ENCODE measurements at regions not wholly inside any gene's neighbourhood (a gene's known extent, or its start where the extent isn't known, plus 50 kb on each side); places are given as distances from the start of the nearest gene placed in this dataset.

- peaks cover 0 to 4% (median 0%) of the 10 kb centered on the region in 8 donors for H3K9me3 ChIP-seq
- intact Hi-C loops (cut with DNase I; ENCODE audit: low total_unique reads) = no loop called here
Observed at GRCh38 chr4:134045411-134045810, 156.2 kb downstream of the PABPC4L start.

GRCh38 chr4:134043266-134043665 lies 158.3 kb downstream of the PABPC4L start:
- intact Hi-C loops (cut with DNase I; ENCODE audit: low total_unique reads) = no loop called here
- 60 to 85% (median 82%) methylated on average over 3 of the region's 3 CpGs for WGBS, 5 donors
- no peak for TF ChIP-seq POLR2A (IDR thresholded peaks at IDR 0.05)
- TF ChIP-seq POLR2AphosphoS5 (IDR thresholded peaks at IDR 0.05) = no peak

More at GRCh38 chr4:134045411-134045810, 156.2 kb downstream of the PABPC4L start:
- Histone ChIP-seq H3K4me3 (no peak overlapping the region), H3K4me1 (no peaks in the 10 kb centered on the region), H3K27me3 (replicated peaks in 1 of 7) (no peaks in the 10 kb centered on the region), H3K36me3 (no peaks in the 10 kb centered on the region), H3K27ac (no peak overlapping the region)
- no peak for TF ChIP-seq POLR2A (IDR thresholded peaks at IDR 0.05)
- no peak for DNase-seq
- WGBS, 5 donors = 85 to 97% (median 94%) methylated on average over 3 of the region's 3 CpGs

GRCh38 chr4:134028421-134028820 lies 173.2 kb downstream of the PABPC4L start:
- Histone ChIP-seq H3K27me3 (replicated peaks in 1 of 7) (no peaks in the 10 kb centered on the region), H3K36me3 (no peaks in the 10 kb centered on the region), H3K9me3 (peaks cover 0 to under 1% (median 0%) of the 10 kb centered on the region in 8 donors), H3K27ac (no peak overlapping the region), H3K4me1 (no peaks in the 10 kb centered on the region), H3K4me3 (no peak overlapping the region)
- no peak for DNase-seq
- intact Hi-C loops (cut with DNase I; ENCODE audit: low total_unique reads) = no loop called here
- TF ChIP-seq POLR2A (IDR thresholded peaks at IDR 0.05) = no peak
- TF ChIP-seq CTCF (IDR thresholded peaks at IDR 0.05 in 8 of 11, conservative IDR thresholded peaks at IDR 0.05 in 3 of 11) = no peak
- no peak for TF ChIP-seq POLR2AphosphoS5 (IDR thresholded peaks at IDR 0.05)

More at GRCh38 chr4:134043266-134043665, 158.3 kb downstream of the PABPC4L start:
- no peaks in the 10 kb centered on the region for H3K4me1 ChIP-seq
- no peaks in the 10 kb centered on the region for H3K27me3 ChIP-seq (replicated peaks in 1 of 7)
- H3K36me3 ChIP-seq = no peaks in the 10 kb centered on the region
- no peak for DNase-seq
- no peak overlapping the region for H3K4me3 ChIP-seq
- H3K9me3 ChIP-seq = peaks cover 0 to 14% (median 0%) of the 10 kb centered on the region in 8 donors
- H3K27ac ChIP-seq = no peak overlapping the region

- DNase-seq = no peak
- H3K4me1 ChIP-seq = no peaks in the 10 kb centered on the region
- H3K4me3 ChIP-seq = no peak overlapping the region
- TF ChIP-seq POLR2AphosphoS5 (IDR thresholded peaks at IDR 0.05) (no peak), POLR2A (IDR thresholded peaks at IDR 0.05) (no peak), CTCF (IDR thresholded peaks at IDR 0.05 in 8 of 11, conservative IDR thresholded peaks at IDR 0.05 in 3 of 11) (no peak)
- no peak overlapping the region for H3K27ac ChIP-seq
- H3K9me3 ChIP-seq = no peaks in the 10 kb centered on the region
- 37 to 87% (median 57%) methylated on average over 1 of the region's 1 CpG for WGBS, 5 donors
- intact Hi-C loops (cut with DNase I; ENCODE audit: low total_unique reads) = no loop called here
- no peaks in the 10 kb centered on the region for H3K36me3 ChIP-seq
- no peaks in the 10 kb centered on the region for H3K27me3 ChIP-seq (replicated peaks in 1 of 7)
Observed at GRCh38 chr4:134027931-134028330, 173.7 kb downstream of the PABPC4L start.

GRCh38 chr4:134024251-134024650 lies 177.3 kb downstream of the PABPC4L start:
- Histone ChIP-seq H3K27ac (no peak overlapping the region), H3K4me1 (no peaks in the 10 kb centered on the region), H3K27me3 (replicated peaks in 1 of 7) (no peaks in the 10 kb centered on the region), H3K4me3 (no peak overlapping the region), H3K36me3 (no peaks in the 10 kb centered on the region), H3K9me3 (no peaks in the 10 kb centered on the region)
- WGBS, 5 donors = 78 to 95% (median 88%) methylated on average over 2 of the region's 2 CpGs
- DNase-seq = no peak
- intact Hi-C loops (cut with DNase I; ENCODE audit: low total_unique reads) = no loop called here
- TF ChIP-seq POLR2A (IDR thresholded peaks at IDR 0.05) (no peak), POLR2AphosphoS5 (IDR thresholded peaks at IDR 0.05) (no peak)

GRCh38 chr4:134019657-134020056 lies 181.9 kb downstream of the PABPC4L start:
- no peaks in the 10 kb centered on the region for H3K27me3 ChIP-seq (replicated peaks in 1 of 7)
- H3K4me1 ChIP-seq = no peaks in the 10 kb centered on the region
- no peaks in the 10 kb centered on the region for H3K9me3 ChIP-seq
- H3K27ac ChIP-seq = no peak overlapping the region
- no peak overlapping the region for H3K4me3 ChIP-seq
- DNase-seq = no peak
- no peak for TF ChIP-seq POLR2AphosphoS5 (IDR thresholded peaks at IDR 0.05)
- 45 to 68% (median 58%) methylated on average over 1 of the region's 1 CpG for WGBS, 5 donors
- intact Hi-C loops (cut with DNase I; ENCODE audit: low total_unique reads) = no loop called here
- H3K36me3 ChIP-seq = no peaks in the 10 kb centered on the region
